ENCODE measurements at regions not wholly inside any gene's neighbourhood (a gene's known extent, or its start where the extent isn't known, plus 50 kb on each side); places are given as distances from the start of the nearest gene placed in this dataset.

DNA sequence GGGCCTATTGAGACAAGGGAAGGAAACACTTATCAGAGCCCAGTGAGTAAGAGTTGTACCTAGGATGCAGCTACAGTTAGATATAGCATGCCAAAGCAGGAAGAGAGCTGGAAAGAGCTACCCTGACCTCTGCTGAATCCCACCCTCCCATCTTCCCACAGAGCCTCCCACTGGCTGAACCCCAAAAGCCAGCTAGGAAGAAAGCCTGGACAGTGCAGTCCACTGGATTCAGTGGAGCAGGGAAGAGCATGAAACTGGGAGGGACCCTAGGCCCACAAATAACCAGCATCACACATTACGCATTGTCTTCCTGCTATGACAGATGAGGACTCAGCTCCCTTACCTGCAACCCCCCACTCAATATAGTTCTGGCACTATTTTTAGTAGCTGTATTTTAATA lies 81.5 kb upstream of the AKAP13 start:
- TF ChIP-seq, protein P1, sequence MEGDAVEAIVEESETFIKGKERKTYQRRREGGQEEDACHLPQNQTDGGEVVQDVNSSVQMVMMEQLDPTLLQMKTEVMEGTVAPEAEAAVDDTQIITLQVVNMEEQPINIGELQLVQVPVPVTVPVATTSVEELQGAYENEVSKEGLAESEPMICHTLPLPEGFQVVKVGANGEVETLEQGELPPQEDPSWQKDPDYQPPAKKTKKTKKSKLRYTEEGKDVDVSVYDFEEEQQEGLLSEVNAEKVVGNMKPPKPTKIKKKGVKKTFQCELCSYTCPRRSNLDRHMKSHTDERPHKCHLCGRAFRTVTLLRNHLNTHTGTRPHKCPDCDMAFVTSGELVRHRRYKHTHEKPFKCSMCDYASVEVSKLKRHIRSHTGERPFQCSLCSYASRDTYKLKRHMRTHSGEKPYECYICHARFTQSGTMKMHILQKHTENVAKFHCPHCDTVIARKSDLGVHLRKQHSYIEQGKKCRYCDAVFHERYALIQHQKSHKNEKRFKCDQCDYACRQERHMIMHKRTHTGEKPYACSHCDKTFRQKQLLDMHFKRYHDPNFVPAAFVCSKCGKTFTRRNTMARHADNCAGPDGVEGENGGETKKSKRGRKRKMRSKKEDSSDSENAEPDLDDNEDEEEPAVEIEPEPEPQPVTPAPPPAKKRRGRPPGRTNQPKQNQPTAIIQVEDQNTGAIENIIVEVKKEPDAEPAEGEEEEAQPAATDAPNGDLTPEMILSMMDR (IDR thresholded peaks at IDR 0.05; ENCODE audit: unreplicated experiment) = no peak
- H3K27me3 Mint-ChIP-seq = peaks cover 8% of the 10 kb centered on the region

DNA sequence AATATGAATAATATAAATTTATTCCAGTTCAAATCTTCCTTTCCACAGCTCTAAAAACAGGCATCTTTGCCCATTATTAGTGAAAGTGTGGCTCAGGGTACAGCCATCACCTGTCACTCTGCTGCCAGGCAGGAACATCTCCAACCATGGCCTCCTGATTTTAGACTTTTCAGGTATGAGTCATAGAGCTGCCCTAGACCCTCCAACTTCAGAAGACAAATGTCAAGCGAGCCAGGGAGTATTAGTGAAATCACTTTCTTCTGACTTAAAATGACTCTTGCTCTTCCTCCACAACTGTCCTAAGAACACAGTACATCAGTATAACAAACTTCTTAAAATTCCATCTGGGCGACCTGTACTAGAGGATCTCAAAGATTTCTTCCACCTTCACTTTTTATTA lies 78.1 kb upstream of the AKAP13 start:
- Mint-ChIP-seq H3K27ac (no peak overlapping the region), H3K4me3 (ENCODE audit: low read depth) (no peak overlapping the region)
- DNase-seq (ENCODE audit: low spot score, unreplicated experiment) = no peak

More for the DNA sequence above, 81.5 kb upstream of the AKAP13 start:
- H3K4me1 Mint-ChIP-seq (ENCODE audit: low read depth) = peaks cover 6% of the 10 kb centered on the region
- no peak for DNase-seq (ENCODE audit: low spot score, unreplicated experiment)
- H3K9me3 Mint-ChIP-seq (ENCODE audit: low read depth) = no peaks in the 10 kb centered on the region
- H3K36me3 Mint-ChIP-seq (ENCODE audit: insufficient read depth) = no peaks in the 10 kb centered on the region
- no peak overlapping the region for H3K27ac Mint-ChIP-seq
- H3K4me3 Mint-ChIP-seq (ENCODE audit: low read depth) = no peak overlapping the region

DNA sequence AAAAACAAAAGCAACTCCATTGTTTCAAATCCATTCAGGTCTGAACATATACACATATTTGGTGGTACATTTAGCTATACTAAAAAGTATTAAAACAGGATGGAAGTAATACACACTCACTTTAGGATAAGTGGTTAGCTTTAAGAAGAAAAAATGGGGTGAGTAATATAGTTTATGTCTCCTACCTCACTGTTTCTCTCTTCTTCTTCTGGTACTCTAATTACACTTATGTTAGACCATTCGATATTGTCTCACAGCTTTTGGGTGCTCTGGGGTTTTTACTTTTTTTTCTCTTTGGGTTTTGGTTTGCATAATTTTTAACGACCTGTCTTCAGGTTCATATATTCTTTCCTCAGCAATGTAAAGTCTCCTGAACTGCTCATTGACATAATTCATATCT lies 75.4 kb upstream of the AKAP13 start:
- Mint-ChIP-seq H3K27ac (no peak overlapping the region), H3K9me3 (ENCODE audit: low read depth) (peaks cover 9% of the 10 kb centered on the region), H3K27me3 (no peaks in the 10 kb centered on the region), H3K36me3 (ENCODE audit: insufficient read depth) (no peaks in the 10 kb centered on the region), H3K4me3 (ENCODE audit: low read depth) (no peak overlapping the region), H3K4me1 (ENCODE audit: low read depth) (peaks cover 5% of the 10 kb centered on the region)
- DNase-seq (ENCODE audit: low spot score, unreplicated experiment) = no peak
- TF ChIP-seq, protein P1 (IDR thresholded peaks at IDR 0.05; ENCODE audit: unreplicated experiment) = no peak

More for the DNA sequence above, 78.1 kb upstream of the AKAP13 start:
- peaks cover 5% of the 10 kb centered on the region for H3K27me3 Mint-ChIP-seq
- H3K9me3 Mint-ChIP-seq (ENCODE audit: low read depth) = no peaks in the 10 kb centered on the region
- TF ChIP-seq, protein P1 (IDR thresholded peaks at IDR 0.05; ENCODE audit: unreplicated experiment) = no peak
- H3K4me1 Mint-ChIP-seq (ENCODE audit: low read depth) = peaks cover 3% of the 10 kb centered on the region
- no peaks in the 10 kb centered on the region for H3K36me3 Mint-ChIP-seq (ENCODE audit: insufficient read depth)

DNA sequence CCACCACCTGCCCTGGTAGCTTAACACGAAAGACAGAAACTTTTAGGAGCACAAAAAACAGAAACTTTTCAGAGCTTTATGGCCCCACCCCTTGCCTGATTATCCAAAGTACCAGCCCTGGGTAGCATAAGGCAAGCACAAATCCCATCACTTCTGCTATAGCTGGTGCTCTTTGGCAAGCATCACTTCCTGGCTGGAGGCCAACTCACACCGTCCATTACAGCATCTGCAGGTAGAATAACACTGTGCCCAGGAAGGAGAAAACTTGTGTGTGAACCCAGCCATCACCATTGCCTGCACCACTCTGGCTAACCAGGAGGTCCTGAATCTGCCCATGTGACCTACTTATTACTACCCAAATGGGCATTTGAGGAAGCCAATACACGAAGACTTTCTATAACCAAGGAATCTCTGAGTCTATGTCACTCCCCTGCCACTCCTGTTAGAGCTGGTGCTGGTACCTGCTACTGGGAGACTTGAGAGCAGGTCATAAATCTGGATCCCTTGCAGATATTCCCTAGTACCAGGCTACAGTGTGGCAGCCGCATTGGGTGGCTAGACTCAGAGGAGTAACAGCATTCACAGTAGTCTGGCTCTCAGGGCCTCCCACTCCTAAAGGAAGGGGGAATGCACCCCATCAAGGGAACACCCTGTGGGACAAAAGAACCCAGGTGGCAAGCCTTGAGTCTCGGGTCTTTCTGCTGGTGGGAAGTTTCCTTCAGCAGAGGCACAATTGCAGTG lies 73.3 kb upstream of the AKAP13 start:
- no peaks in the 10 kb centered on the region for H3K27me3 Mint-ChIP-seq
- H3K36me3 Mint-ChIP-seq (ENCODE audit: insufficient read depth) = no peaks in the 10 kb centered on the region
- peaks cover 18% of the 10 kb centered on the region for H3K9me3 Mint-ChIP-seq (ENCODE audit: low read depth)
- H3K27ac Mint-ChIP-seq = no peak overlapping the region
- TF ChIP-seq, protein P1 (IDR thresholded peaks at IDR 0.05; ENCODE audit: unreplicated experiment) = no peak
- peaks cover 5% of the 10 kb centered on the region for H3K4me1 Mint-ChIP-seq (ENCODE audit: low read depth)
- no peak for DNase-seq (ENCODE audit: low spot score, unreplicated experiment)
- H3K4me3 Mint-ChIP-seq (ENCODE audit: low read depth) = no peak overlapping the region

DNA sequence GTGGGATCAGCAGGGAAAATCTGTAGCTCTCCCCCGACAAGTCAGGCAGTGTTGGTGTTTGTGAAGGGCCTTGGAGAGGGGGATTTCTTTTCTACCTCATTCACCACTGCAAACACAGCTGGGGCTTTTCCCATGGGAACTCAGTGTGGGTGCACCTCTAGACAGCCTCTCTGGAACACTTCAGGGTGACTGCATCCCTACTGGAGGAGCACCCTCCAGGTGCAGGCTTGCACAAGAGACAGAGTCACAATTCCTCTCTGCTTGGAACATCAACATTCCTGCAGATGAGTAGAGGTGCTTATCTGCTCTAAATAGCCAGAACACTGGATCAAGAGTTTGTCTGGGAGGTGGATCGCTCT lies 72.7 kb upstream of the AKAP13 start:
- TF ChIP-seq, protein P1 (IDR thresholded peaks at IDR 0.05; ENCODE audit: unreplicated experiment) = no peak
- Mint-ChIP-seq H3K27ac (no peak overlapping the region), H3K9me3 (ENCODE audit: low read depth) (peaks cover 18% of the 10 kb centered on the region), H3K27me3 (no peaks in the 10 kb centered on the region), H3K36me3 (ENCODE audit: insufficient read depth) (no peaks in the 10 kb centered on the region), H3K4me1 (ENCODE audit: low read depth) (peaks cover 5% of the 10 kb centered on the region), H3K4me3 (ENCODE audit: low read depth) (no peak overlapping the region)
- DNase-seq (ENCODE audit: low spot score, unreplicated experiment) = no peak
